Myocyte (in vitro differentiated cells): ENCODE measurements at regions not wholly inside any gene's neighbourhood (a gene's known extent, or its start where the extent isn't known, plus 50 kb on each side); places are given as distances from the start of the nearest gene placed in this dataset.

Experiments
- DNase-seq: peaks from one replicate; pipeline ENCODE4 v3.0.0-alpha.2; 2012; ENCODE audit warnings: low read depth

DNA sequence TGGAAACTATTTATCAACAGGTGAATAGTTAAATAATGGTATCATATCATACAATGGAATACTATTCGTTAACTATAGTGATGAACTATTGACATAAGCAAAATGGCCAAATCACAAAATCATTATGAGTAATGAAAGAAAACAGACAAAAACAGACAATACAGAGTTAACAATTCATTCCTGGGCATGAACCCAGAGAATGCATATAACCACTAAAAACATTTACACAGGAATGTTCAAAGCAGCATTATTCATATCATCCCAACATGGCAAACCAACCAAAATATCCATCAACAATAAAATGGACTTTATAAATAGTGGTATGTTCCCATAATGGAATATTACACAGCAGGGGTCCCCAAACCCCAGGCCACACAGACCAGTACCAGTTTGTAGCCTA, 131.2 kb upstream of the CYP1B1 start:
- no peak for DNase-seq

DNA sequence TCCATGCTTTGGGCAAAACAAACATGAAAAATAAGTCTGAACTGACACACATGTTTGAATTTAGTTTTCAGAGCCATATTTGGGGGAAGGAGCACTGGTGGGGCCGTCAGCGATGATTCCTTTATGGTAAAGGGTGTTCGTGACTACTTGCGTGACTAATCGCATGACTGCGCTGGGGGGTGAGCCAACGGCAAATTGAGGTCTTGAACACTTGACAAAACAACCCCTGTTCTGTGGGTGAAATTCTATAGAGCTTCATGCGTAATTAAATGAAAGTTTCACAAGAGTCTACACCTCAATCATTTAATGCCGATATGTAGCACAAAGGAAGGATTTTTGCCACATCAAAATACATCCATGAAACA, 127.5 kb upstream of the CYP1B1 start:
- DNase-seq, result no peak

DNA sequence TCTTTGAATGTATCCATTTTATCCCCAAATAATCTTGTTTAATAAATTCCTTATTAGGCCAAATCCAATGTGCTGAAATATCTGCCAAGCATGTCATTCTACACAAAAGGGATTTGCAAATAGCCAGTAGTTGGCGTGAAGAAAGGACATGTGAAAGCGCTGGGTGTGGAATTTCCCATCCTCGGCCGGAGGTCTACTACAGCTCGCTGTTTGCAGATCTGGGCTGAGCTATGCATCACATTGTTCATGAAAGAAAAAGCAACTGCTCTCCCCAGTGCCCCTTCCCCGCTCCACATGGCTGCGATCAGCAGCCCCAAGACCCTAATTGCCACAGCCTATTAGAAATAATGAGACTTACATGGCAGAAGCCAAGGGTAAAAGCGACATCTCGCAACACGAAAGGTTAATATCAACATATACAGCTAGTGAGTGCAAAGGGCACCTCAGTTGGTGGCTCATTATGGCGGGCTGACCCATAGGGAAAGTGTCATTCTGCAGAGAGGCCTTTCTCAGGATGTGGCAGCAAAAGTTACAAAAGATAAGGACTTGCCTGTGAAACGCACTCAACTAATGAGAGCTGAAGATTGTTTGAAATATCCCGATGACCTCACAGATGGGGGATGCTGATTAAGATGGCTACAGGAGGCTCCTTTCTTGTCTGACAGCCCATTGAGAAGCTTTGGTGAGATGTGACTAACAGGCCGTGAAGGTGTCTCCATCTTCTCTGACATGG, 126.9 kb upstream of the CYP1B1 start:
- DNase-seq, result no peak

DNA sequence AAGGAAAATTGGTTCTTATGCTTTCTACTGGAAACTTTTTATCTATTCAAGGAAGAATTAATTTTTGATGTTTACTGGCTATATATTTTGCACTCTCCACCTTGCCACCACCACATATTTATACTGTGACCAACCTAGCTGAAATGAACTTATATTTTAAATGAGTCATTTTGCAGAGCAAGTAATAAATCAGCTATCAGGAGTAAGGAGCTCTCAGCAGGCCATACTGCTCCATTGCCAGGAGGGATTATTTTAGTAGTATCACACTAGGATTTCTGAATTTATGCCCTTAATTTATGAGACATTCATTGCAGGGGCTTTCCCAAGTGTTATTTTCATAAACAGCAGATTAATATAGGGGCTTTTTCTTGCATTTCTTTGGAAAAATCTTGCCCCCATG, 125.8 kb upstream of the CYP1B1 start:
- no peak for DNase-seq

DNA sequence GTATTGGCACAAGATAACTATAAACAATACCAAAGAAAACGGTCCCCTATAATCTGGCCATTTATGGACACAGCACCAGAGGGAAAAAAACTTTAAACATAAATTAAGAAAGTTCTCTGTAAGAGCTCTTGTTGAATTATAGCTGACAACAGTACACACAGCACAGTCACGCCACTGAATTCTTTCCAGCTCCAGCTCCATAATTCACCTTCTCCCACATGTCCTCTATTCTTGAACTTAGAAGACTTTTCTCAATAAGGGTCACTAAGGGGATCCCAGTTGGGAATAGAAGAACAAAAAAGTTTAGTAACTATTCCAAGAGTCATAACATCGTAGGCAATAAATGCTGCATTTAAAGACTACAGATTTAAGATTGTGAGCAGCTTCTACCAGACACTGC, 124.6 kb upstream of the CYP1B1 start:
- DNase-seq, result no peak

DNA sequence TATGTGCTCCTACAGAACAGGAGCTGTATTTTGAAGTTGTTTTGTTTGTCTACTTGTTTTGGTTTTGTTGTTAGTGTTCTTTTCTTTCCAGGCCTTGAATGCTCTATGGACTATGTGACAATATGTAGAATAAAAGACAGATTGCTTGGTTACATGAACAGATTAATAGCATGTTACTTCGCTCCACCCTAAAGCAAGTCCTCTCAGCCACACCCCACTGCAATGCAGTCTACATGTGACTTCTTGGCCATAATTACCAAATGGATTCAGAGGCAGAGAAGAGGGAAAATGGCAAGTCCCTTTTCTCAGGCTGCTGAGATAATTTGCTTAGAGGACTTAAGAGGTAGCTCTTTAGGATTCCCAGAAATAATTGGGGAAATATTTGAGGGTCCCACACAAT, 123.2 kb upstream of the CYP1B1 start:
- no peak for DNase-seq

DNA sequence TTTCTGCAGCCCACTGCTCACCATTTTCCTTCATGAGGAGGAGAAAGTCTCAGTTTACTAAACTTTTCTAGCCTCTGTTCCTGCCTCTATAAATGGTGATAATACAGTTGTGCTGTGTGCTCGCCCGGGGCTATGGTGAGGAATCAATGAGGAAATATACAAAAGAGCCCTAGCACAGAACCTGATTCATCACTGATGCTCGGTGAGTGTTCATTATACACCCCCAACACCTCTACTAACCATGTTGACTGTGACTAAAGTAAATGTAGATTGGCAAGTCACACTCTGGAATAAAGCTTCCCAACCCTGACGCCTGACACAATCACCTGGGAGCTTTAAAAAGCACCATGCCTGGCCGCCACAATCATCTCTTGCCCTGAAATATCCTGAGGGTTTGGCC, 118.8 kb upstream of the CYP1B1 start:
- no peak for DNase-seq

DNA sequence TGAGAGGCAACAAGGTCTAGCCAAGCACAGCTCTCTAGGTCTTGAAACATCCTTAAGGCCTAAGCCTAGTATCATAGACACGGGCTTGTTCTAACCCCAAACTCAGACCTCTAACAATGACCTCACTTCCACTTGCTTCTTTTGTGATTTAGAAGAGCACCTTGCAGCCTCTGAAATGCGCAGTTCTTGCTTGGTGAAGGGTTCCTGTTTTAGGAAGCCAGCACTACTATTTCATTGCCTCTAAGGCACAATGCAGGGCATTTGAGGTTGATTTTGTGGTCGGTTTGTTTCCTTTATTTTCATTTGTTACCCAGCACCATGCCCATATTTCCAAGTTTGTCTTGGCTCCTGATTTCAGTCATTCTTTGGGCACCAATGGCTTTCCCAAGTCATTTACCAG, 117.0 kb upstream of the CYP1B1 start:
- no peak for DNase-seq

DNA sequence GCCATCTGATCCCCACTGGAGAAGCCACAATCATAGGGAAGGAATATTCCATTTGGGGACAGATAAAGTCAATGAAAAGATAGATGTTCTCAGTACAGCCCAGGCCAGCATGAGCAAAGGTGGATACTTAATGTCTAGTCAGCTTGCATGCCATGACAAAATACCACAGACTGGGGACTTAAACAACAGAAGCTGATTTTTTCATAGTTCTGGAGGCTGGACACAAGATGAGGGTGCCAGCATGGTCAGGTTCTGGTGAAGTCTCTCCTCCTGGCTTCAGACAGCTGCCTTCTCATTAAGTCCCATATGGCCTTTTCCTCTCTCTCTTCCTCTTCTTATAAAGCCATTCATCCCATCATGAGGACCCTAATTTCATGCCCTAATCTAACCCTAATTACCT, 116.1 kb upstream of the CYP1B1 start:
- DNase-seq, result no peak

DNA sequence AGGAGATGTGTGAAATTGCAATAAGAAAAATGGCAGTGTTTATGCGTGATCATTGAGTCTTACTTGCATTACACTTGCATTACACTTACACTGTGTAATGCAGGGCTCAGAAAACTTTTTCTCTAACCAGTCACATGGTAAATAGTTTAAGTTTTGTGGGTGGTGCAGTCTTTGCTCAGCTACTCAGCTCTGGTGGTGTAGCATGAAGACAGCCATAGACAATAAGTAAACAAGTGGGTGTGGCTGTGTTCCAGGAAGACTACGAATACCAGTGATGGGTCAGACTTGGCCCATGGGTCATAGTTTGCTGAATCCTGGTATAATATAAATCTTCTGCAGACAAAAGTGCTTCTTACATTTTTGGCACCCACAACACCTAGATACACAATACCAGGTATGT, 115.6 kb upstream of the CYP1B1 start:
- DNase-seq, result no peak

DNA sequence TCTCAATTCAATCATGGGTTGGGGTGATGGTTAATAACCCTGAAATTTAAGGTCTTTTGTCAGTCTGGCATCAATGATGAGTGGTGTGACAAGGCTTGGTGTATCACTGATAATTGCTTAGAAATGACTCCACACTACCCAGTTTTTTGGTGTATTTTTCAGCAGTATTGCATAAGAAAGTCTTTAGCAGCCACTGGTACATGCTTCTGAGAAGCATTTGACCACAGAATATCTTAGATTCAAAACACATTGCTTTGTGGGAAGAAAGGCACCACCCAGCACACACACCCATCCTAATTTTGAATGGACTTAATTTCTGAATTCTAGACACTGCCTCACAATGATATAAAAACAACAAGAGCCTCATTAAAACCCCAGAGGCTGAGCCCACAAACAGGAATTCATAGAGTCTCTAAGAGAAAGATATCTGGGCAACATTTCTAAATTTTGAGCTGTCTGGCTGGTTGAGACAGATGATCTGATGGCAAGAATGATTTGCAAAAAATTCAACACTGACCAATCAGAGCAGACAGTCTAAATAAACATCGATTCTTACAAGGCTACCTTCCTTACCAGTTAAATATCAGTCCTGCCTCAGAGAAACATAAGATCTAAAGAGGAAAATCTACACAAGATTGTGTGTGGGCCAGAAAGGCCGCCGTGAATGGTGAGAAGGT, 114.7 kb upstream of the CYP1B1 start:
- DNase-seq, result peak; percentile 74

DNA sequence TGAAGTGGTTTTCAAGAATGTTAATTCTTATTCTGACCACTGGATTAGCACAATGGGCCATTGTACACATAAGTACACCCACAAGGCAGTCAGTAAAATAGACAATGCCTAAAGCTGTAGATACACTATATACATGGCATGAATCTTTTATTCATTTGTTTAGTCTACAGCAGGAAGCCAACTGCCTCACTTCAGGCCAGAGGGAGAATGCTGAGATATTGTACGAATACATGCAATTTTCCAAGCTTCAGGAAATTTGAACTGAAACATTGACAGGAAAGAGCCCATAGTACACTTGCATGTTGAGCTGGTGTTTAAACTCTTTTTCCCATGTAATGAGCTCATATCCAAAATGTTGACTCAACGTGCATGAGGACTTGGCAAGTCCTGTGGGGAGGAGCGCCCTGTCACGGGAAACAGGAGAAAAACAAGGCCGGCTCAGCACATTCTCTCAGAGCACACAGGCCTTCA, 111.6 kb upstream of the CYP1B1 start:
- DNase-seq, result peak; percentile 71

DNA sequence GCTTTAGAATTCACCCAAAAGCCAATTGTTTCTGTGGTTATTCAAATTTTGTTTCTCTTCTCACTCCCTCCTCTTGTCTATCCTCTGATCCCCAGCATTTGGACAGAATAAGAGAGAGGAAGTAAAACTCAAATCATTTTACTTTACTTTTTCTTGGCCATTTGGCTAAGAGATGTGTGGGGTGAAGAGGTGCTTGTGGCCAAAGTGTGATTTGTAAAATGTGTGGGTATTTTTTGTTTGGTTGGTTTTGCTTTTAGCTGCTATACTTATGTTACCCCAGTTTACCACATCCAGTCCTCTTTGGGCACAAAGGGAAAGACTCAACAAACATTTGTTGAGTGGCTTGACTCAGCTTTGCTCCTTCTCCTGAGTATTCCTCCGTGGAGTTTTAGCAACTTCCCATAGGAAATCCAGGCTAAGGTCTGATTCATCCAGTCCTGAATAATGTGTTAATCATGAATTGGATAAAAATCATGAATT, 109.1 kb upstream of the CYP1B1 start:
- DNase-seq, result peak; percentile 65

DNA sequence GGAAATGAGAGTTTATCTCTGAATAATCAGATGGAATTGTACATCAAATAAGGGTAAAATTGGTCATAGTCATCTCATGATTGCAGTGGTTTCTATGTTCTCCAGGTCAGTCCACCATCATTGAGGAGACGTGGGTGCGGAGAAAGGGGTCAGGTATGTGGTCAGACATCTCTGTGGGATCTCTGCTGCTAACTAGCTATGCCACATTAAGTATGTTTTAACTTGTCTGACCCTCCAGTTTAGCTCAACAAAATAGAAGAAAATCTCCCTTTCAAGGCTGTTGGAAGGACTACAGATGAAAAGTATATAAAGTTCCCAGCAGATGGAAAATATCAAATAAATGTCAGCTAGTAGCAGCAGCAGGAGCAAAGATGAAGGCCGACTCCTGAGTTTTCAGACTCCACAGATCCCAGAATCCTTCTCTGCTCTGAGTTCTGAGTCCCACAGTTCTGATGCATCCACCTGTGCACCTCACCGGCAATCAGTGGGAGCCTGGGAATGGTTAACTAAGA, 106.6 kb upstream of the CYP1B1 start:
- no peak for DNase-seq

DNA sequence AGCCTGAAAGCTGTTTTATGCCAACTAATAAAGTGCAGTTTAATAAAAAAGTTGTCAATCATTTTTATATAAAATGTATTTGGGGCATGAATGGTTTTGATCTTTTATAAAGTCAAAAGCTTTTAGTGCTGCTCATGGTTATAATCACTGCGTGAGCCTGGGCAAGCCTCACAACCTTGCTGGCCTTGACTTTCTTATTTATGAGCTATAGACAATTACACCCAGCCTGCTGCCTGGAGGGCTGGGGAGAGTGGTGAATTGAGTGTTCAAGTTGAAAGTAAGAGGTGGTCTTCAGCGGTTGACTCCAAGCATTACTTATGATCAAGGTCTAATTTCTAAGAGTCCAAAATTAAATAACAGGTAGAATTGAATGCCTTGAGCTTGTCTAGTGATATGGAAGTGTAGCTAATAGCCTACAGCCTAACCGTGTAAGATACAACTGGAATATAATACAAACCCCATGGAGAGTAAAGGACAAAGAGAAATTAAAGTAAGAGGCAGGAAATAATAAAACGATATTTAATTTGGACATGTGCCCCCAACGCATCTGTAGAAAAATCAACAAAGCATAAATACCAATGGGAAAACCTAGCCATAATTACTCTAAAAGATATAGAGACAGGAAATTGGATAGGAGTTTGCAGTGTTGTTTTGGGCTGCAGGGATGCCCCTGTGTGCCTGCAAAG, 106.0 kb upstream of the CYP1B1 start:
- DNase-seq, result no peak

DNA sequence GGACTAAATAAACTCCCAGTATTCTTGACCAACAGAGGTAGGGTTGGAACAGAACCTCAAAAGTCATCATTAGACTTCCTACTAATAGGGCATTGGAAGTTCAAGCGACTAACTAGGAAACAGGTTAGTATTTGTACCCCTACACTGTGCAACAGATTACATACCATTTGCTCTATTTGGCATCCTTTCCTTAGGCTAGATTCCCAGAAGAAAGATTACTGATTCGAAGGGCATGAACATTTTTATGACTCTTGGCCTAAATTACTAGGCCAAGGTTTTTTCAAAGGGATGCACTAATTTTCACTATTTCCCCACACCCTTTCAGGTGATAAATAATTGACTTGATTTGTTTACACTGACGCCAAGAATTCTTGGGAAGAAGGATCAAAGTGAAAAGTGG, 104.8 kb upstream of the CYP1B1 start:
- no peak for DNase-seq

DNA sequence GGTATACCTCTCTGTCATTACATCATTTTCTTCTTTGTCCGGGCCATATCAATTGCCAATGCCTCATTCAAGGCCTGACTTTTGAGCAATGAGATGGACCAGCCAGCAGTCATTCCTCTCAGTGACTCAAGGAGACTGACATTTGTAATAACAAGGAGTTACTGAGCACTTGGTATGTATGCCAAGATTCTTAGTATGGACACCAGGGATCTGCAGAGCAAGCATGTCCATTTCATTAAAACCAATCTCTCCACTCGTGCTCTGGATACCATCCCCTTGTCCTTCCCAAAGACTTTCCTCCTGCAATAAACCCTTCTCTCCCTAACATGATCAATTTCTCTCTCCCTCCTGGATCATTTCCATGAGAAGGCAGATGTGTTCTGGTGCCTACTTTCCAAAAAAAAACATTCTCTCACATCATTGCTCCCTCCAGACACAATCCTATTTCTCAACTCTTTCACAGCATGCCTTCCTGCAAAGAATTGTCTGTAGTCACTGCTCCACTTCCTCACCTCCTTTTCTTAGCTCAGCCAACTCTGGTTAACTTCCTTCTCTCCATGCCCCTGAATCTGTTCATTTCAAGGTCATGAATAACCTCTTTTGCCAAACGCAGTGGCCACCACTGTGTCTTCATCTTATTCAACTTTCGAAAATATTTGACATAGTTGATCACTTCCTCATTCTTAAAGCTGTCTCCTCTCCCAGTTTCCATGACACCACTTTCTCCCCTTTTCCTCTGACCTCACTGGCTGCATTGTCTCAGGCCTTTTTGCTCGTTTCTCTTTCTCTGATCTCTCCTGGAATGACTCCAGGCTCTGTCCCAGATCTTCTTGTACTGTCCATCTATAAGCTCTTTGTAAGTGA, 102.8 kb upstream of the CYP1B1 start:
- DNase-seq, result peak; percentile 60

DNA sequence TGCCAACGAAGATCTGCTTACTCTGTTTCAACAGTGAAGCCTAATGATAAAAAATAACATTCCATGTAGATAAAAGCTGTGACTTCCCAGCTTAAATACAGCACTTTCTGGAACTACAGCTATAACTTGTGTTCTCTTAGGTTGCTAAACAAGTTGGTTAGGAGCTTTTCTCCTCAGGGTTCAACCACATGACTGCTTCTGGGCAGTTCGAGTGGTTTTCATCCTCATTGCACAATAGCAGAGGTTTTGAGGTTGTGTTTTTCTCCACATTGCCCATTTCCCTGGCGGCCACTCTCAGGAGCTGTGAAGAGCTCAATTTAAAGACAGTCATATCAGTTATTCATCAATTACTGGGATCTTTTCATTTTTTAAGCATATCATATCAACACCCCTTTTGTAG, 102.2 kb upstream of the CYP1B1 start:
- peak; percentile 49 for DNase-seq

DNA sequence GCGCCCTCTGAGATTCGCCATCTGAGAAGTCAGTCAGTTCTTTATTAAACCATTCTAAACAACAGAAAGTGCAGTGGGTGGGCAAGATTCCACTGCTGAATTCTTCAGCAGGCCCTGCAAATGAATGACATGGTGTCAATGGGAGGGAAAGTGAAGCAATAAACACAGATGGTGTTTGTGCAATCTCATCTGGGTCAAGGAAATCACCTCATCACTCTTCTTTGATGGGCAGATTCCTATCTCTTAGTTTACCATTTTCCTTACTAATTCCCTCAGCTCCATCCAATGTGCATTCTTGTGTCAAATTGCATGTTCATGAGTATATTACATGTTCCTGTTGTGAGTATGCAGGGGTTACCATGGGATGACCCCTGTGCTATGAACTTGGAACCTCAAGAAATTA, 100.7 kb upstream of the CYP1B1 start:
- peak; percentile 38 for DNase-seq

DNA sequence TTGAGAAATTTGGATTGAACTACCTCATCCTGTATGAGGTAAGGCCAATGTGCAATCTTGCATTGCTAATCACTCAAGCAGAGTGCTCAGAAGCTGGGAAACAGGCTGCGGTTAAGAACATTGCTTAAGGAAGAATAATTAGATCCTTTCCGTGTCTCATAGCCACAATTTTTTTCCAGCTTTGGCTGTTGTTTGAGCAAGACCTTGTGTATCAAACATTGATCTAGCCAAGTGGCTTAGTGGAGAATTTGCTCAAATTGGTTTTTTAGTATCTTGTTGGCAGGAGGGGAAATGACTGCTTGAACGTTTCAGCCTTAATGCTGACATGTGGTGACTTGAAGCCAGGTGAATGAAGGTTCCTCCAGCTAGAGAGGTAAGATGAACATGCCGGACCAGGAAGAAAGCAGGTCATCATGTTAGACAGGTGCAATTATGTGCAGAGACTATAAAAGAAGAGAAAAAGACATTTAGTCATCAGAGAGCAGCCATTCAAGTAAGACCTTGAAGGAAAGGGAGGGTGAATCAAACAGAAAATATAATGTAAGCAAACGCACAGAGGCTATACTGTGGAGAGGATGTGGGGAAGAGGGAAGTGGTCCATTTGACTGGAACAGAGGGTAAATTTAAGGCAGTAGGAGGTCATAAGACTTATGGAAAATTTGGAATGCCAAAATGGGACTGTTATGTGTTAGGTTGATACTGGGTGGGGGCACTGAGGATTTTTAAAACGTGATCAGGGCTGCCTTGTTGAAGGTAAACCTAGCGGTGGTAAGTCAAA, 98.9 kb upstream of the CYP1B1 start:
- DNase-seq, result peak; percentile 77
